HG03175 (cell line): ENCODE measurements at regions not wholly inside any gene's neighbourhood (a gene's known extent, or its start where the extent isn't known, plus 50 kb on each side); places are given as distances from the start of the nearest gene placed in this dataset.

Experiments
- ATAC-seq: cut with Tn5 transposase; IDR thresholded peaks from one replicate; pipeline ENCODE4 v1.9.1; 2021; ENCODE audit warnings: mild to moderate bottlenecking, moderate library complexity; ENCODE audit not compliant: unreplicated experiment

DNA sequence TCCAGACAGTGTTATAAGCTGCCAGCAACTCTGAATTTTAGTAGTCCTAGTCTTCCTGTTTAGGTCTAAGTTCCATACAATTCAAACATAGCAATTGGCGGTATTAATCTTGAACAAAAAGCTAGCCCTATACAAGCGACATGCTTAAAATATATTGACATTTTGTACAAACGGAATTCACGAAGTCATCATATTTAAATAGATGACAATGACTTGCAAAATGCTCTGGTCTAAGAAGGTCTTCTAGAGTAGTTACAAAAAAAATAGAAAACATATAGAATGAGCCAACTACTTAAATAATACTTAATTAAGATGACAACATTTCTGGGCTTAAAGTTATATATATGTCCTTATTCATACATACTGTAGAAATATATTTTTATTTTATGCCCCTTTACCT lies 446.6 kb downstream of the ANKRD7 start:
- no peak for ATAC-seq

DNA sequence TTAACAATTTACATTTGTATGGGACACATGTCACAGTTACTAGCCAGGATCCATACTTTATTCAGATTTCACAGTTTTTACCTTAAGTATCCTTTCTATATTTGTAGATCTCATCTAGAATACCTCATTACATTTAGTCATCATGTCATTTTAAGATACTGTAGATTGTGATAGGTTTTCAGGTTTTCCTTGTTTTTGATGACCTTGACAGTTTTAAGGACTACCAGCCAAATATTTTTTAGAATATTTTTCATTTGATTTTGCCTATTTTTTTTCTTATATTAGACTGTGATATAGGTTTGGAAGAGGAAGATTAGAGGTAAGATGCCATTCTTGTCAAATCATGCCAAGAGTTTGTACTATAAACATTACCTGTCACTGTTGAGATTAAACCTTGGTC lies 460.3 kb downstream of the ANKRD7 start:
- no peak for ATAC-seq

GRCh38 chr7:118689403-118689802 lies 464.9 kb downstream of the ANKRD7 start:
- ATAC-seq, result no peak

DNA sequence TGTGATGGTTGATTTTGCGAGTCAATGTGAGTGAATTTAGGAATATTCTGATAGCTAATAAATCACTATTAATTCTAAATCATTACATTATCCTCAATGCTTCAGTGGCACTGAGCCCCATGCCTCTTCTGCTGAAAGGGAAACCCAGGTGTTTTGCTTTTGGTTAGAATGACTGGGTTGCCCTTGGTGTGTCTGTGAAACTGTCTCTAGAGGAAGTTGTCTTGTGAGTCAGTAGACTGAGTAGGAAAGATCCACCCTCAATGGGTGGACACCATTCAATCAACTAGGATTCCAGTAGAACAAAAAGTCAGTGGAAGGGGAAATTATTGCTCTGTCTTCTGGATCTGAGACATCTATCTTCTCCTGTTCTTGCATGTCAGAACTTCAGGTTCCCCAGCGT lies 472.4 kb downstream of the ANKRD7 start:
- ATAC-seq, result no peak

DNA sequence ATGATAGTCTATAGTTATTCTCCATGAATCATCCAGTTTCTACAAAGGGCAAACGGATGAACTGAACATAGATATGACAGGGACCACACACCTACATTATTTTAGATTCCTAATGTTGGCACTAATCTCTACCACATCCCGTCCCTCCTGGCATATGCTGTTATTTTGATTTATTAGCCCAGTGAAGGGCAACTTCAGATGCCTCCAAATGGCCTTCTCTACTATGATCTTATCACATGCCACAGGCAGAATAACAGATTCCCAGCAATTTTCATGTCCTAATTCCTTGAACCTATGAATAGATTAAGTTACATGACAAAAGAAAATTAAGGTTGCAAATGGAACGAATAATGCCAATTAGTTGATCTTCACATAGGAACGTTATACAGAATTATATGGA lies 474.7 kb downstream of the ANKRD7 start:
- no peak for ATAC-seq

DNA sequence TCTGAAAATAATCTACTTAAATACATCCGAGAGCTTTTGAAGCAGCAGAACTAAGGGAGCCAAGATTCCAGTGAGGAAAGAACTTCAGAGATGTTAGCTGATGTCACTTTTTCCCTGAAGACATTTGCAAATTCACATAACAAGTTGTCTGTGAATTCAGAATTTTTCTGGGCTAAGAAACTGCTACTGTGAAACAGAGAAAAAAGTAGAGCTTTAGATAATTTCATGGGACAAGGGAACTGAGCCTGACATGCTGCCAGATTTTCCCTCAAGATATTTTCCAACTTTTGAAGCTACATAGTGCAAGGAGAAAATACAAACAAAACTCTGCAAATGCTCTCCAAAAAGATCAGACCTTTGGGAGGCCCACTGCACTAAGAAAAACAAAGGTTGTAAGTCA lies 484.2 kb downstream of the ANKRD7 start:
- no peak for ATAC-seq

DNA sequence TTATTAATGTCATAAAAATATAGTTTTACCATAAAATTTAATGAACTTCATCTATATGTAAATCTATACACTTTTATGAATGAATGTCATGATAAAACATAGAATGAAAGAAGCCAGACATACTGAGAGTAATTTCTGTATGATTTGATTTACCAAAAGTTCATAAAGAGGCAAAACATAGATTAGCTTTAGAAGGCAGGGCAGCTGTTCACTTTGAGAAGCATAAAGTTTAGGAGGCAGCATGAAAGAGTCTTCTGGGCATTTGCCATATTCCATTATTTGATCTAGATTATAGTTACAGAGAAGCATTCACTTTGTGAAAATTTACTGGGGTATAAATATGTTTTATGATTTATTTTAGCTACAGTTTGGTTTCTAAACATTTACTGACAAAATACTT lies 487.2 kb downstream of the ANKRD7 start:
- no peak for ATAC-seq

- ATAC-seq, result no peak
Observed at GRCh38 chr7:118713039-118713438, 488.5 kb downstream of the ANKRD7 start.

GRCh38 chr7:118720632-118721031 lies 496.1 kb downstream of the ANKRD7 start:
- ATAC-seq, result no peak

DNA sequence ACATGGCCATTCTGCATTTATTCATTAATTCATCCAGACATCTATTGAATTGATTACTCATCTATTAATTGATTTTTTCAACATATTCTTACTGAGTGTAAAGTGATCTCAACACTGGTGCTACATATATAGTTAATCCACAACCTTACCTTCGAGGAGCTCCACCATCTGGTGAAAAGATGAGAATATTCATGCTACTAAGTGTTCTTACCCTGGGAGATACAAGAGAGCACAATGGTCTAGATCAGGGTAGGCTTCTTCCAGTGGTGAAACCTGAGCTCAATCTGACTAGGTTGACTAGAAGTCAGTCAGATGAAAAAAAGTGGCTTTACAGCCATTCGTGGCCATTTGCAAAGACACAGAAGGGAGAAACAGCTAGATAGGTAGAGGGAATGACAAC lies 507.4 kb downstream of the ANKRD7 start:
- ATAC-seq, result no peak

DNA sequence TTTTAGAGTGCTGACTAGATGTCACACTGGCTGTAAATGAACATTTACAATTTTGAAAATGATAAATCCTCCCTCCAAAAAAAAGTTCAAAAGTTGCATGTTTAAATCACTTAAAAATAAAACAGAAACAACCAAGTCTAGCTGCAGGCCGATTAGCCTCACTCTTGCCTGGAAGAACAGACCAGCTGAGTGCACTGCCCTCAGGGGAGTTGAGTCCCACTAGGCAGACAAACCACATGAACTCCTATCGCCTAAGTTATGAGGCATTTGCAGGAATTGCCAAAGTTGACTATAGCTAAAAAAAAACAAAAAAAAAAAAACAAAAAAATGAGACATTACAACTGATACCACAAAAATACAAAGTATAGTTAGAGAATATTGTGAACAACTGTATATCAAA lies 510.0 kb downstream of the ANKRD7 start:
- ATAC-seq, result no peak

- no peak for ATAC-seq
Observed at GRCh38 chr7:118735441-118735840, 510.9 kb downstream of the ANKRD7 start.

- no peak for ATAC-seq
Observed at GRCh38 chr7:118737935-118738334, 513.4 kb downstream of the ANKRD7 start.

- no peak for ATAC-seq
Observed at GRCh38 chr7:118745927-118746326, 521.4 kb downstream of the ANKRD7 start.

DNA sequence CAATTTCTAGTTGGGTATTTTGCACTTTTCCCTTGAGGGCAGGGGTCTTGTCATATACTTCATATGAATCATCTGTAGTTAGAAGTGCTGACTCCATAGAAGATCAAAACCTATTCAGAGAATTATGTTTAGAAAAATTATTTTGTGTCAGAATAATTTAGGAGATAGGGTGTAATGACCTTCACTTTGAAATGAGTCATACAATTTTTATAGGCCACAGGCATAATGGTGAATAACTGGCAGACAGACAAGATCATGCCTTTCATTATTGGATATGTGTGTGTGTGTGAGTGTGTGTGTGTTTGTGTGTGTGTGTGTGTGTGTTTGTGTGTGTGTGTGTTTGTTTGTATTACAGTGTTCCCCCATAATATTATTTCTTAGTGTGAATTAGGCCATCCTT lies 523.0 kb downstream of the ANKRD7 start:
- no peak for ATAC-seq

DNA sequence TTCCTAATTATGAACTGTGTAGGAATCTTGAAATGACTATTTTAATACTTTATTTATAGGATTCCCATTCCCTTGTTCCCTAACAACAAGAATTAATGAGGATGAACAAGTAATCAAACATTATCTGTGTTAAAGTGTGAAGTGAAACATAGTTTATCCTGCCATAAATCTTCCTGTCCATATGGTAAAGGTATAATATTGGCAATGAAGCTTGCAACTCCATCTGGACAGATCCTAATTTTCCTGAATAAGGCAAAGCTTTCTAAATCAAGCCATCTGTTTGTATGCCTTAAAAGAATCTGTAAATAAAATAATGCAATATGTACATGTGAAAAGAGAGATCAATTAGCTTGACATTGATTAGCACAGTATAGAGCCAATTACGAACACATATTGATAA lies 529.0 kb downstream of the ANKRD7 start:
- ATAC-seq, result no peak

DNA sequence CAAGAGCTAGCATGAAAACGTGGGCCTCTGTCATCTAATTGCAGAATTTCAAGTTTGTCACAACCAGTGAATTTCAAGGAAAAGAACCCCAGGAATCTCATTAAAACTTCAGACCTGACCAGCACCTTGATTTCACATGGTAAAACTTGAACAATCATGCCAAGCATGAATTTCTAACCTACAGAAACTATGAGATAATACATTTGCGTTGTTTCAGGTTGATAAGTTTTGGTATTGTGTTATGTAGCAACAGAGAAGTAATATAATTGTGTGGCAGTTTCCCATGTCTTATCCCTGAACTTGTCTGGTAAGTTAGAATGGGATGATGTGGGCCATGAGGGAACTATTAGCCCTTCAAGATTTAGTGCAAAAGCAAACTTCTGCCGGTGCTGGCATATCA lies 530.1 kb downstream of the ANKRD7 start:
- no peak for ATAC-seq

DNA sequence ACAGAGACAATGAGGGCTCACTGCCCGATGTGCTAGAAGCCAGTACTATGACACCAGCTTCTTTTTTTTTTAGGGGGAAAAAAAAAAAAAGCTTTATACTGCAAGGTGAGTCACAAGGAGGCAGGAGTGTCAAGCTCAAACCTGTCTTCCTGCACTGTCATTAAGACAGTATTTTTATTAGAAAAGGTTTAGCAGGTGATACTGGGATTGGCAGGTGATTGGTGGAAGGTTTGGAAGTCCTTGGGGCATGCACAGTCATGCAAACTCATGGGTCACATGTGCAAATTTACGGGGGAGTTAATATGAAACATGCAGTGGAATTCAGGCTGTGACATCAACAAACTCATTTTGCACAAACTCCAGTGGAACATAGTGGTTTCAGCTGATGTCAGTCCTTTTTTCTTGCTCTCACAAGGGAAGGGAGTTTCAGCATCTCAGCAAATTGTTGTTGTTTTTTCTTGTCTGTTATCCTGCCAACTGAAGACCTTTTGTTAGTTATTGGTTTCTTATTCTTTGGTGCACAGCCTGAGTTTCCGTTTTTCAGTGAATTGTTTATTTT lies 530.6 kb downstream of the ANKRD7 start:
- no peak for ATAC-seq

GRCh38 chr7:118757066-118757465 lies 532.6 kb downstream of the ANKRD7 start:
- ATAC-seq, result no peak

- ATAC-seq, result no peak
Observed at GRCh38 chr7:118758582-118758981, 534.1 kb downstream of the ANKRD7 start.

DNA sequence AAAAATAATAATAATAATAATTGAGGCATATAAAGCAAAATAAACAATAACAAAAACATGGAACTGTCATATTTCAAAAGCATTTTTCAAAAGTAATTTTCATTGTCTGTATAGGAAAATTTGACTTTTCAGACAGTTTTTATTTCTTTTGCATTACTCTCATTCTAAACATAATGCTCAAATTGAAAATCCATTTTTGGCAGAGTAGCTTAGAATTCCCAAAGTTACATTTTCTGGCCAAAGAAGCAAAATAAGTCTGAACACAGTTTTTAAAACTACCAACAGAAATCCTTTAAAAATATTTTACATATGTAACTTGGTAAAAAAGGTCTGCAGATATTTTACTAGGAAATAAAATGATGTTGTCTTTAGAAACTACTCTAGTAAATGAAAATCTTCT lies 535.4 kb downstream of the ANKRD7 start:
- no peak for ATAC-seq

DNA sequence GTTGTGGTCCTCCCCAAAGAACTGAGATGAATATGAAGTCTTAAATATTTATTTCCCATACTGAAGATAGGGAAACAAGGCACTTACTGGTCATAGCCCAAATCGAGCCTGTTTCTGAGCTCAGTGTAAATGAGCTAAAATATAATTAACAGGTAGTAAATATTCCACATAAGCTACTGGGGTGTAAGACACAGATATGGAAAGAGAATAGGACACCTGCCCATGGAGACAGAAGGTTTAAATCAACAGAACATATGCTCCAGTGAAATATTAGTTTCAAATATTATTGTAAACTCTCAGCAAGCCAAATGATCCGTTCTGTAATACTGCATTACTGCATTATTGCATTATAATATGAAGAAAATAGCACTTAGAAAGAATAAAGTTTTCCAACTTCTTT lies 537.9 kb downstream of the ANKRD7 start:
- no peak for ATAC-seq

GRCh38 chr7:118764221-118764620 lies 539.7 kb downstream of the ANKRD7 start:
- no peak for ATAC-seq

DNA sequence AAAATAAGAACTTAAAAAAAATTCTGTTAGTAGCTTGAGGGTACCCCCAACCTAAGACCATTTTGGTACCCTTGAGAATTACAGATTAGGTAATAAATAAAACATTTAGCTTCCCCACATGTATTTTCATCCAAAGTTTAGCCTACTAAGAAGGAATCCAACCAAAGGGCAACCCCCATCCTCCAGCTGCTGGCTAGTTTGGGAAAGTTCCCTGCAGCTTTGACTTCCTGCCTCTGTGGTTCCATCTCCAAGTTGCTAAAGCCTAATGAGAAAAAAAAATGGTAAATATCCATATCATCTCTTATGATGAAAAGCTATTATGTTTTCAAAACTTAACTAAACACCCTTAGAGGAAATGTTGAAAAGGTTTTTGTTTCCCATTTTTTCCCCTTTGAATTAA lies 547.2 kb downstream of the ANKRD7 start:
- no peak for ATAC-seq
